ENCODE measurements at regions not wholly inside any gene's neighbourhood (a gene's known extent, or its start where the extent isn't known, plus 50 kb on each side); places are given as distances from the start of the nearest gene placed in this dataset.

- TF ChIP-seq CTCF (IDR thresholded peaks at IDR 0.05; ENCODE audit: borderline replicate concordance, extremely low read depth, low read length, poor library complexity, severe bottlenecking) (no peak), EZH2 (IDR thresholded peaks at IDR 0.05; ENCODE audit: borderline replicate concordance, low read depth, low read length, severe bottlenecking) (no peak)
Measured at GRCh38 chr17:79207960-79208359, 133.3 kb downstream of the ENGASE start.

Measured in DND-41 (cell line).